ENCODE measurements at regions not wholly inside any gene's neighbourhood (a gene's known extent, or its start where the extent isn't known, plus 50 kb on each side); places are given as distances from the start of the nearest gene placed in this dataset.

DNA sequence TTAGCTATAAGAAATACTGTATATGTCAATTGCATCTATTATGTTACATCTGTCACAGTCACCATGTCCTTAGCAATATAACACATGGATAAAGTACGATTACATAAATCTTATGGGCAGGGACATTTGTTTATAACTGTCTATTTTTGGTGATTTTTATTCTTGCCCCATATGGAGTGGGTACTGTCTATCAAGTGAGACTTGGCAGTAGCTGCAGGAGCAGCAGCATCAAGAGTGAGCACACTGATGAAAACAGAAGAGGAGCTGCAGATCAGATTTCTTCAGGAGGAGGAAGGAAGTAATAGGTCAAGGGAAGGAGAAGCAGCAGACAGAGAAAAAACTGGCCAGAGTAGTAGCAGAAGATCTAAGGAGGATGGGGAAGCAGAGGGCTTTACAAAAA, 516.7 kb downstream of the C6orf118 start:
- no peak for ATAC-seq (ENCODE audit: low FRiP score)
- TF ChIP-seq, protein P1, sequence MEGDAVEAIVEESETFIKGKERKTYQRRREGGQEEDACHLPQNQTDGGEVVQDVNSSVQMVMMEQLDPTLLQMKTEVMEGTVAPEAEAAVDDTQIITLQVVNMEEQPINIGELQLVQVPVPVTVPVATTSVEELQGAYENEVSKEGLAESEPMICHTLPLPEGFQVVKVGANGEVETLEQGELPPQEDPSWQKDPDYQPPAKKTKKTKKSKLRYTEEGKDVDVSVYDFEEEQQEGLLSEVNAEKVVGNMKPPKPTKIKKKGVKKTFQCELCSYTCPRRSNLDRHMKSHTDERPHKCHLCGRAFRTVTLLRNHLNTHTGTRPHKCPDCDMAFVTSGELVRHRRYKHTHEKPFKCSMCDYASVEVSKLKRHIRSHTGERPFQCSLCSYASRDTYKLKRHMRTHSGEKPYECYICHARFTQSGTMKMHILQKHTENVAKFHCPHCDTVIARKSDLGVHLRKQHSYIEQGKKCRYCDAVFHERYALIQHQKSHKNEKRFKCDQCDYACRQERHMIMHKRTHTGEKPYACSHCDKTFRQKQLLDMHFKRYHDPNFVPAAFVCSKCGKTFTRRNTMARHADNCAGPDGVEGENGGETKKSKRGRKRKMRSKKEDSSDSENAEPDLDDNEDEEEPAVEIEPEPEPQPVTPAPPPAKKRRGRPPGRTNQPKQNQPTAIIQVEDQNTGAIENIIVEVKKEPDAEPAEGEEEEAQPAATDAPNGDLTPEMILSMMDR (IDR thresholded peaks at IDR 0.05), result no peak

DNA sequence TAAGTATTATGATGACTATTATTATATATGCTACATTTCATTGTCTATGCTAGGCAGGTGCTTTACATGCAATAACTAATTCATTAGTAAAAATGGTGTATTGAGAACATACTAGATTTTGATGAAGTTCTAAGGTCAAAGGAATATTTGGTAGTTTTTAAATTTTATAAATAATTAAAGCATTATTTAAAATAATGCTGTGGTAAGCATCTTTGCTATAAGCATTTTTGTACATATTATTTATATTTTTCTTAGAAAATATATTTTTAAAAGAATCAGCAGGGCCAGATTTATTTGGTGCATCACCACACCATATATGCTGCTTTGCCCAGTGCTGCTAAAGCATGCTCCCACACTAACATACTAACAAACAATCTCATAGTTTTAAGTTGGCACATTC, 517.9 kb downstream of the C6orf118 start:
- no peak for DNase-seq (ENCODE audit: low spot score)
- no peak for ATAC-seq (ENCODE audit: low FRiP score)
- TF ChIP-seq, protein P1 (IDR thresholded peaks at IDR 0.05), result no peak

More for the DNA sequence above, 516.7 kb downstream of the C6orf118 start:
- no peak for DNase-seq (ENCODE audit: low spot score)

DNA sequence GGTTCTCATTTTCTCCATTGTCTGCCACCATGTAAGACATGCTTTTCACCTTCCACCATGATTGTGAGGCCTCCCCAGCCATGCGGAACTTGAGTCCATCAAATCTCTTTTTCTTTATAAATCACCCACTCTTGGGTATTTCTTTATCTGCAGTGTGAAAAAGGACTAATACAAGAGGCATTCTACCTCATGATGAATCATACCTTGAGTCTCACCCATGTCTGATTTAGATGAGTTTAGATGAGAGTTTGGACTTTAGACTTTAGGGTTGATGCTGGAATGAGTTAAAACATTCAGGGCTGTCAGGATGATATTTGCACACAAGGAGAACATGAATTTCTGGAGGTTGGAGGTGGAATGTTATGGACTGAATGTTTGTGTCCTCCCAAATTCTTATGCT, 545.6 kb downstream of the C6orf118 start:
- ATAC-seq (ENCODE audit: low FRiP score) (no peak), DNase-seq (ENCODE audit: low spot score) (no peak)
- TF ChIP-seq, protein P1 (IDR thresholded peaks at IDR 0.05), result no peak

- ATAC-seq (ENCODE audit: low FRiP score) (no peak), DNase-seq (ENCODE audit: low spot score) (no peak)
- TF ChIP-seq, protein P1 (IDR thresholded peaks at IDR 0.05), result no peak
These were observed 552.0 kb downstream of the C6orf118 start for GRCh38 chr6:164757451-164757850.

DNA sequence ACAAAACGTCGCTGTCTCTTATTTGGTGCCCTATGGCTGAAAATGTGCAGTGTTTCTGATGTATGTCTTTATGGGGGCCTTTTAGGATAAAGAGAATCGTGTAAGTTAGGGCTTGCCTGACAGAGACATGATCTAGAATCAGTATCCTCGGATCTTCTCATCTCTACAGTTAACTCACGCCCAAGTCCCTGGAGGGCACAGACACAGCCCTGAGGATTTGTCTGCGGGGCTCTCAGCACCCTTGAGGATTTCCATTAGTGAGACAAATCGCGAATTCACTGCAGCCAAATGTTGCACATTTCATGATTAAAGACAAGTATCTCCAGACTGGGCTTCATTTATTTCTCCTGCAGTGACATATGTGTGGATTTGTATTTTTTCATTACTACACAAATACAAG, 552.7 kb downstream of the C6orf118 start:
- no peak for ATAC-seq (ENCODE audit: low FRiP score)
- no peak for DNase-seq (ENCODE audit: low spot score)
- TF ChIP-seq, protein P1 (IDR thresholded peaks at IDR 0.05), result no peak

- no peak for ATAC-seq (ENCODE audit: low FRiP score)
- TF ChIP-seq, protein P1 (IDR thresholded peaks at IDR 0.05), result no peak
- no peak for DNase-seq (ENCODE audit: low spot score)
These were observed 553.3 kb downstream of the C6orf118 start for GRCh38 chr6:164756142-164756541.

DNA sequence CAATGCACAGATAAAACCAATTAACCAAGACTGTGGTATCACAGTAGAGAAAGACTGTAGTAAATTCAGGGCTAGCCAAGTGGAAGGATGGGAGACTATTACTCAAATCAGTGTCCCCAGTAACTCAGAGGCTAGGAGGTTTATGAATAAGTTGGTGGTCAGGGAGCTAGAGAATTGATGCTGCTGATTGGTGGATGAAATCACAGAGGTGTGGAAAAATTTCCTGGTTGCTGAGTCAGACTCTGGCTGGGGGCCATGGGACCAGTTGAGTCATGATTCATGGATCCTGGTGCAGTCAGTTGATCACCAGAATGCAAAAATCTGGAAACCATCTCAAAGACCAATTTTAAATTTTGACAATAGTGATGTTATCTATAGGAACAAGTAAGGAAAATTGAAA, 555.9 kb downstream of the C6orf118 start:
- ATAC-seq (ENCODE audit: low FRiP score), result no peak
- no peak for DNase-seq (ENCODE audit: low spot score)

More for the DNA sequence above, 555.9 kb downstream of the C6orf118 start:
- TF ChIP-seq, protein P1 (IDR thresholded peaks at IDR 0.05), result no peak
